Endothelial cell of umbilical vein (primary cell): ENCODE measurements at regions not wholly inside any gene's neighbourhood (a gene's known extent, or its start where the extent isn't known, plus 50 kb on each side); places are given as distances from the start of the nearest gene placed in this dataset.

ENCODE experiments used
- EZH2 ChIP-seq: IDR thresholded peaks from 2 replicates; pipeline ENCODE4 v1.6.1; 2012; ENCODE audit warnings: borderline replicate concordance, low read depth, mild to moderate bottlenecking, moderate library complexity, low read length, inconsistent platforms; ENCODE audit not compliant: severe bottlenecking
- FOS ChIP-seq: IDR thresholded peaks from 2 replicates; pipeline ENCODE4 v1.6.1; 2011; ENCODE audit warnings: mild to moderate bottlenecking, low read length, moderate library complexity, borderline replicate concordance; ENCODE audit not compliant: insufficient read depth
- JUN ChIP-seq: IDR thresholded peaks from 2 replicates; pipeline ENCODE4 v1.6.1; 2011; ENCODE audit warnings: borderline replicate concordance, low read depth; ENCODE audit not compliant: insufficient read length, insufficient read depth
- MYC ChIP-seq: IDR thresholded peaks from one replicate; pipeline ENCODE4 v1.6.1; 2011; ENCODE audit warnings: mild to moderate bottlenecking, low read depth, low read length
- POLR2A ChIP-seq: IDR thresholded peaks from 2 replicates; pipeline ENCODE4 v1.6.1; 2012; ENCODE audit warnings: low read depth, mild to moderate bottlenecking, control low read depth, low read length
- POLR2AphosphoS5 ChIP-seq: IDR thresholded peaks from 2 replicates; pipeline ENCODE4 v1.6.1; 2012; ENCODE audit warnings: low read depth, mild to moderate bottlenecking, control low read depth, low read length, moderate library complexity; ENCODE audit not compliant: insufficient read depth
- TF ChIP-seq, protein P1 (sequence below), 2 donors: IDR thresholded peaks; 1 replicate in 1 of 2; 2 replicates in 1 of 2; pipeline ENCODE4 v1.5.1; 2011; ENCODE audit warnings: low read length in 2 of 2, mild to moderate bottlenecking in 2 of 2, moderate library complexity in 2 of 2, control low read depth in 1 of 2, inconsistent platforms in 1 of 2, low read depth in 1 of 2; ENCODE audit not compliant: insufficient read depth in 1 of 2; ENCODE audit errors: extremely low read depth in 1 of 2

DNA sequence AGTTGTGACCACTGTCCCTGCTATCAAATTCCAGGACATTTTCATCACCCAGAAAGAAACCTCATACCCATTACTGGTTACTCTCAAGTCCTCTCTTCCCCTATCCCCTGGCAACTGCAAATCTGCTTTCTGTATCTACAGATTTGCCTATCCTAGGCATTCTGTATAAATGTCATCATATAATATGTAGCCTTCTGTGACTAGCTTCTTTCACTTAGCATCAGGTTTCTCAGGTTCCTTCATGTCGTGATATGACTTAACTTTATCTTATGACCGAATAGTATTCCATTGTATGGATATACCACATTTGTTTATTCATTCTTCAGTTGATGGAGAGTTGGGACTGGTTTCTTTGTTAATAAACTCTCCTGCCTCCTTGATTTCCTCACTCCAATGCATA lies 60.5 kb downstream of the PMAIP1 start:
- TF ChIP-seq, protein P1, sequence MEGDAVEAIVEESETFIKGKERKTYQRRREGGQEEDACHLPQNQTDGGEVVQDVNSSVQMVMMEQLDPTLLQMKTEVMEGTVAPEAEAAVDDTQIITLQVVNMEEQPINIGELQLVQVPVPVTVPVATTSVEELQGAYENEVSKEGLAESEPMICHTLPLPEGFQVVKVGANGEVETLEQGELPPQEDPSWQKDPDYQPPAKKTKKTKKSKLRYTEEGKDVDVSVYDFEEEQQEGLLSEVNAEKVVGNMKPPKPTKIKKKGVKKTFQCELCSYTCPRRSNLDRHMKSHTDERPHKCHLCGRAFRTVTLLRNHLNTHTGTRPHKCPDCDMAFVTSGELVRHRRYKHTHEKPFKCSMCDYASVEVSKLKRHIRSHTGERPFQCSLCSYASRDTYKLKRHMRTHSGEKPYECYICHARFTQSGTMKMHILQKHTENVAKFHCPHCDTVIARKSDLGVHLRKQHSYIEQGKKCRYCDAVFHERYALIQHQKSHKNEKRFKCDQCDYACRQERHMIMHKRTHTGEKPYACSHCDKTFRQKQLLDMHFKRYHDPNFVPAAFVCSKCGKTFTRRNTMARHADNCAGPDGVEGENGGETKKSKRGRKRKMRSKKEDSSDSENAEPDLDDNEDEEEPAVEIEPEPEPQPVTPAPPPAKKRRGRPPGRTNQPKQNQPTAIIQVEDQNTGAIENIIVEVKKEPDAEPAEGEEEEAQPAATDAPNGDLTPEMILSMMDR (IDR thresholded peaks at IDR 0.05; ENCODE audit: extremely low read depth in 1 of 2, insufficient read depth in 1 of 2, low read depth in 1 of 2, low read length in 2 of 2): no peak
- TF ChIP-seq JUN (no peak), POLR2A (no peak), FOS (no peak), EZH2 (no peak), POLR2AphosphoS5 (no peak), MYC (no peak)
